SK-N-MC (cell line): ENCODE measurements at regions not wholly inside any gene's neighbourhood (a gene's known extent, or its start where the extent isn't known, plus 50 kb on each side); places are given as distances from the start of the nearest gene placed in this dataset.

Experiments used
- DNase-seq: peaks from one replicate; pipeline ENCODE4 v3.0.0-alpha.2; 2011; ENCODE audit warnings: low read depth, low spot score
- H3K27ac ChIP-seq: fragments of 200-600 bp; sonication (generic); 2 replicates; pipeline ENCODE4 v1.5.1; 2016; ENCODE audit warnings: mixed run types
- H3K36me3 ChIP-seq: fragments of 200-600 bp; sonication (generic); 2 replicates; pipeline ENCODE4 v1.6.1; 2017; ENCODE audit warnings: antibody characterized with exemption, low read length, mixed read lengths; ENCODE audit not compliant: insufficient read depth
- H3K4me3 ChIP-seq: fragments of 200-600 bp; sonication (generic); 2 replicates; pipeline ENCODE4 v1.5.1; 2016
- H3K9ac ChIP-seq: fragments of 200-600 bp; sonication (generic); 2 replicates; pipeline ENCODE4 v1.8.0; 2017; ENCODE audit warnings: mixed run types, mixed read lengths; ENCODE audit not compliant: insufficient read length
- H3K9me3 ChIP-seq: fragments of 200-600 bp; sonication (generic); 2 replicates; pipeline ENCODE4 v1.6.1; 2017; ENCODE audit warnings: low read depth, mild to moderate bottlenecking, antibody characterized with exemption, low read length, moderate library complexity, mixed read lengths
- EZH2 ChIP-seq: fragments of 200-600 bp; sonication (generic); IDR thresholded peaks from one replicate; pipeline ENCODE4 v1.6.1; 2017; ENCODE audit warnings: antibody characterized with exemption
- FOXP2 ChIP-seq: optimal IDR thresholded peaks from 2 replicates; pipeline ENCODE3; 2011; ENCODE audit warnings: mild to moderate bottlenecking, moderate library complexity; ENCODE audit not compliant: insufficient read depth; ENCODE audit errors: extremely low read length, control extremely low read depth
- POLR2AphosphoS5 ChIP-seq: IDR thresholded peaks from 2 replicates; pipeline ENCODE4 v1.6.1; 2012; ENCODE audit warnings: mild to moderate bottlenecking, low read depth, low read length, borderline replicate concordance

- Histone ChIP-seq H3K4me3 (no peak overlapping the region), H3K9ac (no peak overlapping the region)
Observed at GRCh38 chr1:222914861-222915632, 100.2 kb downstream of the DISP1 start.

GRCh38 chr1:222916100-222916499, 101.3 kb downstream of the DISP1 start:
- DNase-seq: no peak
- H3K9me3 ChIP-seq: peaks cover 9% of the 10 kb centered on the region; the same call in 1 of the 2 replicates
- TF ChIP-seq POLR2AphosphoS5 (no peak), FOXP2 (no peak), EZH2 (no peak)
- H3K9ac ChIP-seq: no peak overlapping the region
- no peak overlapping the region for H3K27ac ChIP-seq
- H3K36me3 ChIP-seq: 0 out of 2 replicates have a peak, but pooled peaks cover 5% of the 10 kb centered on the region
- no peak overlapping the region for H3K4me3 ChIP-seq

More at GRCh38 chr1:222914861-222915632, 100.2 kb downstream of the DISP1 start:
- DNase-seq: no peak
- no peak for TF ChIP-seq FOXP2
- no peak for TF ChIP-seq EZH2
- TF ChIP-seq POLR2AphosphoS5: no peak
- no peak overlapping the region for H3K27ac ChIP-seq
- H3K36me3 ChIP-seq: 0 out of 2 replicates have a peak, but pooled peaks cover 5% of the 10 kb centered on the region
- peaks cover 9% of the 10 kb centered on the region; the same call in 1 of the 2 replicates for H3K9me3 ChIP-seq

- peak overlapping the region; percentile 35 for H3K9ac ChIP-seq
- H3K4me3 ChIP-seq: peak overlapping the region; percentile 72
- 0 out of 2 replicates have a peak, but pooled peaks have one; percentile 12 for TF ChIP-seq POLR2AphosphoS5
- TF ChIP-seq FOXP2: no peak
- H3K27ac ChIP-seq: peak overlapping the region; percentile 93
- H3K9me3 ChIP-seq: peaks cover 9% of the 10 kb centered on the region; the same call in 1 of the 2 replicates
- 0 out of 2 replicates have a peak, but pooled peaks cover 5% of the 10 kb centered on the region for H3K36me3 ChIP-seq
- DNase-seq: peak; percentile 30
Observed at GRCh38 chr1:222918801-222919477, 104.1 kb downstream of the DISP1 start.

DNA sequence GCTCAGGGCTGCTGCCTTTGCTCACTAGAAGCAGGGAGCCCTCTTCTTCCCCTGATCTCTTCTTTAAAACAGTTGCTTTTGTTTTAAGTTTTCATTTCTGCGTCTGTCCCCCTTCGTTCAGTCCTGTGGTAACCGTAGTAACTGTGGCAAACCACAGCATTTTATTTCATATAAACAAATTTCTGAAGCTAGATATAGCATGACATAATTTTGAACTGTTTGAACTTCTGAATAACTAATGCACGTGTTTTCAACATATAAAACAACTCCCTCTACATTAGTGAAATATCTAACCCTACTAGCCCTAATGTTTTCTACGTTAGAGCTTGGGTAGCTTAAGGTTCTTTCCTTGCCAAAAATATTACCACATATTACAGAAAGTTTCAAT, 104.6 kb downstream of the DISP1 start:
- 0 out of 2 replicates have a peak, but pooled peaks cover 5% of the 10 kb centered on the region for H3K36me3 ChIP-seq
- H3K9me3 ChIP-seq: peaks cover 9% of the 10 kb centered on the region; the same call in 1 of the 2 replicates
- no peak for DNase-seq
- H3K9ac ChIP-seq: peak overlapping the region; percentile 35
- H3K4me3 ChIP-seq: peak overlapping the region; percentile 72
- TF ChIP-seq POLR2AphosphoS5 (no peak), EZH2 (no peak), FOXP2 (no peak)
- H3K27ac ChIP-seq: peak overlapping the region; percentile 93; the same call in 1 of the 2 replicates

- Histone ChIP-seq H3K9me3 (peaks cover 9% of the 10 kb centered on the region; the same call in 1 of the 2 replicates), H3K9ac (peak overlapping the region; percentile 49), H3K4me3 (peak overlapping the region; percentile 72), H3K27ac (peak overlapping the region; percentile 93), H3K36me3 (0 out of 2 replicates have a peak, but pooled peaks cover 5% of the 10 kb centered on the region)
- peak; percentile 39; the same call in 1 of the 2 replicates for TF ChIP-seq POLR2AphosphoS5
- no peak for TF ChIP-seq EZH2
- TF ChIP-seq FOXP2: no peak
- DNase-seq: peak; percentile 80
Observed at GRCh38 chr1:222920169-222920568, 105.3 kb downstream of the DISP1 start.

GRCh38 chr1:222921945-222922344, 107.1 kb downstream of the DISP1 start:
- no peak overlapping the region for H3K27ac ChIP-seq
- H3K36me3 ChIP-seq: 0 out of 2 replicates have a peak, but pooled peaks cover 11% of the 10 kb centered on the region
- TF ChIP-seq EZH2 (no peak), POLR2AphosphoS5 (no peak), FOXP2 (no peak)
- H3K9ac ChIP-seq: no peak overlapping the region
- H3K9me3 ChIP-seq: 0 out of 2 replicates have a peak, but pooled peaks cover 5% of the 10 kb centered on the region
- no peak overlapping the region for H3K4me3 ChIP-seq
- no peak for DNase-seq

- Histone ChIP-seq H3K27ac (peak overlapping the region; percentile 82), H3K36me3 (0 out of 2 replicates have a peak, but pooled peaks cover 8% of the 10 kb centered on the region), H3K4me3 (peak overlapping the region; percentile 39), H3K9ac (peak overlapping the region; percentile 14), H3K9me3 (no peaks in the 10 kb centered on the region)
- no peak for TF ChIP-seq POLR2AphosphoS5
- no peak for TF ChIP-seq EZH2
- no peak for TF ChIP-seq FOXP2
- DNase-seq: no peak
Observed at GRCh38 chr1:222923506-222923905, 108.7 kb downstream of the DISP1 start.

DNA sequence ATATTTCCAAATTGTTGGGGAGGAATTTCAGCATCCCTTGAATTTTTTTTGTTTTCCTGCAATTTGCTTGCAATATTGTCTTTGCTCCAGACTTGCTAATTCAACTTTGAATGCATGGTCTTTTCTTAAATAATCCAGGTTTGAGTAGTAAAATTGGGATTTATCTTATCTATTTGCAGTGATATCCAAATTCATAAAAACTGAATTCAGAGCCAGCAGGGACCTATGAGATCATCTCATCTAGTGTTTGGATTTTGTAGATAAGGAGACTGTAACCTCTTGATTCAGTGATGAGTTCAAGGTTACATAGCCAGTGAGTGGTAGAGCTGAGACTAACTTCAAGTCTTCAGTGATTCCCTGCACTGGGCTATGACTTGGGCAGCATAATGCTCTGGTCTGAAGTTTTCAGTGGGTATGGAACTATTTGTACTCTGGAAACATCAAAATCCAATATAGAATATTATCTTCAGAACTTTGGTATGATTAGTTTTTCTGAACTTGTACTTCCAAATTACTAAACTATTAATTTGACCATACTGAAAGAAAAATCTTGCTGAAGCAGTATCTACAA, 109.4 kb downstream of the DISP1 start:
- no peaks in the 10 kb centered on the region for H3K9me3 ChIP-seq
- TF ChIP-seq EZH2 (no peak), POLR2AphosphoS5 (no peak), FOXP2 (no peak)
- peak overlapping the region; percentile 39; the same call in 1 of the 2 replicates for H3K4me3 ChIP-seq

More for the DNA sequence above, 109.4 kb downstream of the DISP1 start:
- peak overlapping the region; percentile 82; the same call in 1 of the 2 replicates for H3K27ac ChIP-seq
- no peak for DNase-seq
- no peak overlapping the region for H3K9ac ChIP-seq
- 0 out of 2 replicates have a peak, but pooled peaks cover 8% of the 10 kb centered on the region for H3K36me3 ChIP-seq
